KBM-7 (cell line): ENCODE measurements at regions not wholly inside any gene's neighbourhood (a gene's known extent, or its start where the extent isn't known, plus 50 kb on each side); places are given as distances from the start of the nearest gene placed in this dataset.
"Not testable (repeated sequence)": the region's sequence is repeated elsewhere in the genome, so short reads cannot be mapped to it uniquely, and the experiment has no call there.

ENCODE experiments used
- DNase-seq: peaks from one replicate; pipeline ENCODE4 v3.0.0-alpha.2; 2015
- in situ Hi-C: fragments of 300-500 bp; cut with MboI; formaldehyde crosslinking; loops from 2 replicates; pipeline ENCODE4 v1.14.3; 2020; ENCODE audit warnings: low sequenced_read_pairs, low pct_unique_long_range_greater_than_20kb, mixed read lengths

DNA sequence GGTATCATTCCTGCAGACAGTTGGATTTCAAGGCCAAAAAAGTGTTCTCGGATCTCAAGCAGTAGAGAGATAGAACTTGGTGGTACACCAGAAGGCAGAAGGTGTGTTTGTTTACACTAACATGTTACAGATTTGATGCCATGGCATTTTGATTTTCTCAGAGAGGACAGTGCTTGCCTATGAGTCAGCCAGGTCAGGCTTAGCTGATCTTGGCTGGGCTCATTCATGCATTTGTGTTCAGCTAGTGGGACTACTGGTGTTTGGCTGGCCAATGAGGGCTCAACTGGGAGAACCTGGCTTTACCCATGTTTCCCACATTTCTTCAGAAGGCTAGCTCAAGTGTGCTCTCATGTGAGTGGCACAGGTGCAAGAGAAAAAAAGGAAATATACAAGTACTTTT, 162.0 kb downstream of the C1D start:
- DNase-seq, result no peak
- in situ Hi-C loops, result no loop called here

DNA sequence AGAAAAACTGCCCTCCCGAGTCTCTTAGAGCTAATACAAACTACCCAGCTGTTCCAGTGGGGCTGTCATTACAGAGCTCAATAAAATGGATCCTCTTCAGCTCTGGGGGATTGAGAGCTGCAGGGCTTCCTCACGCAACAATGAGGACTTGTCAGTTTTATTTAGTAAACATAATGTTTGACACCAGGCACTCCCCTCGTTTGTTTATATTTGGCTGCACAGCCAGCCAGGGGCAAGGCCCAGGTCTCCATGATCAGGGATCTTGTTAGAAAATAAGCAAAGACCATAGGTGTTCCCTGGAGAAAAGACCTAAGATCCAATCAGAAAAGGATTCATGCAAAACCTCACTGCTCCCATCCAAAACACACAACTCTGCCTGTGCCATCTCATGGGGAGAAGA, 158.2 kb downstream of the C1D start:
- DNase-seq, result no peak
- in situ Hi-C loops, result no loop called here

DNA sequence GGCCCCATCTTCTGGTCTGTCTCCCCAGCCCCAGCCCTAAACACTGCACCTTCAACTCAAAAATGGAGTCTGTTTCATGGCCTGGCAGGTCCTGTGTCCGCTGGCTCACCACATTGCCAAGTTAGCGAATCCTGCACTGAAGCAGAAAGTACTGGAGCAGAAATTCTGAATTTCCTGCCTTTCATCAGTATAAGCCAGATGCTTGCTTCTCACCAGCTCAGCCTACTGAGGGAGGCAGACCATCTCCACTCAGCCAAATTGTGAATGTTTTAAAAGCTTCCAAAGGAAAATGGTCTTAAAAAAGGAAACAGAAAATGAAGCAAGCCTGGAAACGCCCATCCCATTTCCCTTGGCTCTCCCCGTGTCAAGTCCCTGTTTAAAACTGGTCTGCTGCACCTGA, 157.8 kb downstream of the C1D start:
- DNase-seq, result no peak
- in situ Hi-C loops, result no loop called here

DNA sequence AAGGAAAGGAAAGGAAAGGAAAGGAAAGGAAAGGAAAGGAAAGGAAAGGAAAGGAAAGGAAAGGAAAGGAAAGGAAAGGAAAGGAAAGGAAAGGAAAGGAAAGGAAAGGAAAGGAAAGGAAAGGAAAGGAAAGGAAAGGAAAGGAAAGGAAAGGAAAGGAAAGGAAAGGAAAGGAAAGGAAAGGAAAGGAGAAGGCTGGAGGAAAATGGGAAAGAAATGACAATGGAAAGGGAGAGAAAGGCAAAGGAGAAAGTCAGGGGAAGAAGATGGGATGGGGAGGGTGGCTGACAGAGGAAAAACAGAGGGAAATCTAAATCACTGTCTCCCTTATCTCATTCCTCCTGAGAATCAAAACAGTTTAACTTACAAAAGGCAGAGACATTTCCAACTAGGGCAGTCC, 156.3 kb downstream of the C1D start:
- in situ Hi-C loops, DNase-seq: not testable (repeated sequence)

DNA sequence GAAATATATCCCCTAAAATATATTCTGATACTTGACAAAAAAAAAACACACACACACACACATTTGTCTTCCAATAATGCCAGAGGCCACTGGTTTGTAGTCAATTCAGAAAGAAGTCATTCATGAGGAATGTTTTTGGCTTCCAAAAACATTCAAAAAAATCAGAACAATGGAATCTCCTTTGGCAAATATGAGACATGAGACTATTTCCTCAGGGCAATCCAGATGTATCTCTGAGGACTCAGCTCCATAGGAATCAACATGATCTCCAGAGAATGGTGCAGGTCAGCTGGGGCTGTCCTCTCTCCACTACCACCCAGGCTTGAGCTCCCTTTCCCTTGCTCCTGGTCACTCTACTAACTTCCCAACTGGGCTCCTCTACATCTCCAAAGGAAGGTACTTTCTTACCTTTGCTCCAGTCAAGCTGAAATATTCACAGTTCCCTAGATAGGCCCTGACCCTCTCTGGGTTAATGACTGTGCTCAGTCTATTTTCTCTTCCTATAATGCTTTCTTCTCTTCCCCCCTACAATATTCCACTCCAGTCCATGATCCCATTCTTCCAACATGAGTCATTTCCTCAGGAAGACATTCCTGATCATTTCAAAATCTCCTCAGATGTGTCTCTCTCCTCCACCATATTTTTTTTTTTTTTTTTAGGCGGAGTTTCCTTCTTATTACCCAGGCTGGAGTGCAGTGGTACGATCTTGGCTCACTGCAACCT, 145.3 kb downstream of the C1D start:
- DNase-seq, result no peak
- in situ Hi-C loops, result no loop called here

DNA sequence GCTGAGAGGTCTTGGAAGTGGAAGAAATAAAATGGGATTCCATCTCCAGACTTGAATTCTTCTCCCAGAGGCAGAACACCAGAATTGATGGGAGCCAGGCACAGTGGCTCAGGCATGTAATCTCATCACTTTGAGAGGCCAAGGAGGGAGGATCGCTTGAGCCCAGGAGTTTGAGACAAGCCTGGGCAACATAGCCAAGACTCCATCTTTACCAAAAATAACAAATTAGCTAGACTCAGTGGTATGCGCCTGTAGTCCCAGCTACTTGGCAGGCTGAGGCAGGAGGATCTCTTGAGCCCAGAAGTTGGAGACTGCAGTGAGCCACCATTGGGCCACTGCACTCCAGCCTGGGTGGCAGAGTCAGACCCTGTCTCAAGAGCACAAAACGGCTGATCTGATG, 144.3 kb downstream of the C1D start:
- DNase-seq, result no peak
- in situ Hi-C loops, result no loop called here

DNA sequence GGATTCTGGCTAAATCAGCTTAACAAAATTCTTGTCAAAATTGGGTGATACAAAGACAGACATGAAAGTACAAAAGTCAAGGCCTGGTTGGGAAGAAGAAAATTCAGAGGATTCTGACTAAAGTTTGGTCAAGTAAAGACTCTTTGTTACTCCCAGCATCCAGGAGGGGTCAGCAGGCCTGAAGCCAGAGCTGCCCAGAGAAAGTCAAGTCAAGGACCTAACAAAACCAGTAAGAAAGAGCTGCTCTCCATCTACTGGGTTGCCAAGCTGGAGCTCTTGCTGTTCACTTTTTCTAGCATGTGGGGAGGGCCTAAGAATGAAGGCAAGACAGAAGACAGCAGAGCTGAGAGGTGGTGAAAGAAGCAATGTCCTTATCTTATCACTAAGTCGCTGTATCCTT, 143.3 kb downstream of the C1D start:
- in situ Hi-C loops, result no loop called here
- DNase-seq, result no peak

DNA sequence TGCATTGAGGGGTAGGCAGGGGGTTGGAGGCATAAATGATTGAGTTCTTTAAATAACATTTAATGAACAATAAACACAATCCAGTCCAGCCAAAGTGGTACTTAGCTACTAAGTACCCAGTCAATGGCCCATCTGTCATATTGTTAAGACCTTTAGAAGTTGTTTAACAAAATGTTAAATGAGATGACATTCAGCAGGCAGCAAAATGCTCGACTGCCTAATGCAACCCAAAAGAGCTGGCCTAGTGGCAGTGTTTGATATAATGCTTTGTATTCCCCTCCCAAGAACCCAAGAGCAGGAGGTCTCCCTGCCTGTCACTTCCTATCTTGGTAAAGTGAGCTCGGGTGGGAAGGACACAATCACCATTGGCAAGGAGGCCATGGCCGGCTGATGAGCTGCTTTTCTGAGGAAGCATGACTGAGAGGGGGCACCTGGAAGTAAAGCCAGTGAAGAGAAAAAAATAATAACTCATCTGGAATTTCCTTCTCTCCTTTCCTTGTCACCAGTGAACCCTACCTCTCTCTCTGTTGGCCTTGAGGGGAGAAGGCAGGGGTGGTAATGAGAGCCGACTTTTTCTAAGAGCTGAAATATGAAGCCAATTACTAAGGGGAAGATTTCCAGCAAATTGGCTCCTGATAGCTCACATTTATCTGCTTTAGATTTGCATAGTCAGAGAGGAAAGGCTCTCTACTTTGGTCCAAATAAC, 140.6 kb downstream of the C1D start:
- in situ Hi-C loops, result no loop called here

DNA sequence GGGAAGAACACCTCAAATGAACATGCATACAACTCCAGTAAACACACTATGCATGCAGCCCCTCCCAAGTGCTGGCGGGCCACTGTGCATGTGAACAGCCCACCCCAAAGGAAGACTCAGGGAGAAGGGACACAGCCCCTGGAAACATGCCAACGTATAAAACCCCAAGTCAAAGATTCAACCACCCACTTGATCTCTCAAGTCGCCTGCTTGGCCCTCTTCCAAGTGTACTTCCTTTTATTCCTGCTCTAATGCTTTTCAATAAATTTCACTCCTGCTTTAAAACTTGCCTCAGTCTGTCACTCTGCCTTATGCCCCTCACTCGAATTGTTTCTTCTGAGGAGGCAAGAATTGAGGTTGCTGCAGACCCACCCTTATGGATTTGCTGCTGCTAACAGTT, 139.1 kb downstream of the C1D start:
- in situ Hi-C loops, result no loop called here
- peak; percentile 6 for DNase-seq

More for the DNA sequence above, 140.6 kb downstream of the C1D start:
- no peak for DNase-seq

DNA sequence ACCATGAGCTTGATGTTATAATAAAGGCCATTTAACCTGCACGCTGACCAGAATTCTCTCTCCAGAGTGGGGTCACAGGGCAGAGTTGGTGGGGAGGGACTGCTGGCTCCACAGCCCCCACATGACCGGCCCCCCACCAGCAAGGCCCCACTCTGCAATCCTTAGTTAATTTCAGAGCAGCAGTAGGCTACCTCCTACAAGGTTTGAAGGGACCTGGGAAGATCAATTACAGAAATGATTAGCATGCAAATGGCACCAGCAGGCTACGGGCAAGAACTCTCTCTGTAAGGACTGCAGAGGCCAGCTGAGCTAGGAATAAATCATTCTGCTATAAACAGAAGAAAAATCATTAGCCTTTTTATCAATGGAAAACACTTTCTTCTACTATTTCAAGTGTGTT, 135.3 kb downstream of the C1D start:
- in situ Hi-C loops, result no loop called here
- DNase-seq, result no peak

DNA sequence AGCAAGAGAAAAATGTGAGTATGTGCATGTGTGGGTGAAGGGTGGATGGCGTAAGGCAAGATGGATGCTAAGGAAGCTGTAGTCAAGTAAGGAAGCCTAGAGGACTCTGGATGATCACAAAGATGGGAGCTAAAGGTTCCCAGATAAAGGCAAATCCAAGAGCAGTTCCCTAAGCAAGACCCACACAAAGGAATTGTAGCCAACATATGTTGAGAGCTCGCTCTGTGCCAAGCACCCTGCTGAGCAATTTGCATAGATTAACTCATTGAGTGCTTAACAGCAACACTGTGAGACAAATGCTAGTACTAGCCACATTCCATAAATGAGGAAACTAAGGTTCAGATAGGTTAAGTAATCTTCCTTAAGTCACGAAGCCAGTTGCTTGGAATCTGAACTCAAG, 132.6 kb downstream of the C1D start:
- in situ Hi-C loops, result no loop called here
- DNase-seq, result no peak

DNA sequence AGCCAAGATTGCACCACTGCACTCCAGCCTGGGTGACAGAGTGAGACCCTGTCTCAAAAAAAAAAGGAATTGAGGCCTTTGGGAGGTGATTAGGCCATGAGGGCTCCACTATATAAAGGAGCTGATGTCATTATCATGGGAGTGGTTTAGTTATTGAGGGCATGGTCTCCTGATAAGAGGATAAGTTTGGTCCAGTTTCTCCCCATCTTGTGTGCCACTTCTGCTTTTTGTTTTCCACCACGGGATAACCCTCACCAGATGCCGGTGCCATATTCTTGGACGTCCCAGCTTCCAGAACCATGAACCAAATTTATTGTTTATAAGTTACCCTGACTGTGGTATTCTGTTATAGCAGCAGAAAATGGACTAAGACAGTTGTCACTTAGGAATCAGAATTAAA, 125.8 kb downstream of the C1D start:
- in situ Hi-C loops, result no loop called here
- DNase-seq, result no peak

DNA sequence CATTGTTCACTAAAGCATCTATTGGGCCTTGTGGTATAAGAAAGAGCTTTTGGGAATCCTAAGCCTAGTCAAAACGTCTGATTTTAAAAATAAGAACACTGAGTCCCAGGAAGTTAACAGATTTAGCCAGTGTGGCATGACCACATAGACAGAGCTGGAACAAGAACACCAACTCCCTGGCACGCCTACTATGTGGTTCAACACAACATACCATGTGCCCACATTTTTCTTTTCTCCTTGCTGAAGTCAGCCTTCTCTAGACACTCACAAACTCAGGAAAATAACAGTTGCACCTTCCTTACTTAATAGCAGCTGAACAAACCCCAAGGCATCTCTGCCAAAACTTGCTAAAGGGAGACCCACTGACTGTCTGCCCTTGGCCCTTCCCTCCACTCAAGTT, 124.8 kb downstream of the C1D start:
- no peak for DNase-seq
- in situ Hi-C loops, result no loop called here

DNA sequence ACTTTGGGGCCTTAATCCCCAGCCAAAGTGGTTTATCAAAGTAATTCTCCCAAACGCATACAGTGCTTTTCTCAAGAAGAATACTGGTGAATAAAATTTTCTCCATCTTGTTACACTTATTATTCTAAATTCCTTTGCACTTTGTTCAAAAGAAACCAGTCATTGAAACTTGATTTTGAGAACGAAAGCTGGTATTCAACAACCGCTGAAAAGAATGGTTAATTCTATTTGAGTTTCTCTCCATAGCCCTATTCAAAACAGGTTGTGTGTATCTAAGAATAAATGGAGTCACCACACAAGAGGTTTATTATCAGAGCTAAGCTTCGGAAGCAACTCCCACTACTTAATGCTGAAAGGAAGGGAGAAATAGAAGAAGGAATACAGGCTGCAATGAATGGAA, 117.7 kb downstream of the C1D start:
- in situ Hi-C loops, result no loop called here
- no peak for DNase-seq

DNA sequence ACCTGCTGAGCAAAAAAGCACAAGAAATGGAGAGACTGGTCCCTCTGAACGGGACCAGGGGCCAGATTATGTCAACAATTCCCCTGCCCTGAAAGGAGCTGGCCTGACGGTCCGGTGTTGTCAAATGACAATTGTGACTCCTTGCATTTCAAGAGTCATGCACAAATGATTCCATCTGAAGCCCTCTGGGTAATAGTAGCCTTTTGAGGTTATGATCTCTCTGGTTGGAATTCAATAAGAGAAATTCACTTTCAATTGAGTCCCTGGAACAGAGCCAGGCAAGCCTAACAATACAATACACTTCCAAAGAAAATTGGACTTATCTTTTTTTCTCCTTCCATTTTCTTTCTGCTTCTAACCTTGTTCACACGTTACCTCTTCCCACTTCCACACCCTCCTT, 116.9 kb downstream of the C1D start:
- in situ Hi-C loops, result no loop called here
- DNase-seq, result no peak

DNA sequence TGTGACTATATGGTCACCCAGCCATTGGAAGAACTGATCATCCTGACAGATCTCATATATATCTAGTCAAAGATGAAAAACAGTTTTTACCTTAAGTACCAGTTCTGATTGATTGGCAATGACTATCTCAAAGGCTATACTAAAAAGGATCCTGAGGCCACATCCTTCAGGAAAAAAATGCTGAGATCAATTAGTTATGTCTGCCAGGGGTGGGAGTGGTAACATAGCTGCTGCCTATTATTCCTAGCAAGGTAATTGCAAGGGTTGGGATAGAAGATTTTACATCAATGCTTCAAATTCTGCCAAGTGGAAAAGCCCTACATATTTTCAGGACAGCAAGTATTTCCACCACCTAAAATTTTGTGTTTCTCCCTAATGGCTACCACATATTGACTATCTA, 114.7 kb downstream of the C1D start:
- no peak for DNase-seq
- in situ Hi-C loops, result no loop called here

DNA sequence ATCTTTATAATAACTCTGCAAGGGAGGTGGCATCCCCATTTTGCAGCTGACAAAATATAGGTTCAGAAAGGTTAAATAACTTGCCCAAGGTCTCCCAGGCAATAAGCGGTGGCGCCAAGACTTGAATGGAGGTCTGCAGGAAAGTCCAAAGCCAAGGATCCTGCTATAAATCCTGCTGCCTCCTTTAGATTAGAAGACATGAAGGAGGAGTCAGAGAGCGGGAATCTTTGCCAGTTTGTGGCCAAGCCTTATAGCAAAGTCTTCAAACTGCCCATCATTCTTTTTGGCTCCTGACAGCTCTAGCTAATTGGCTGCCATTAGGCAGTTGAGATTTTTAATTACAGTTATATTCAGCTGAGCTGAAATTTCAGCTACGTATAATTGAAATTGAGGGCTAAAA, 114.3 kb downstream of the C1D start:
- in situ Hi-C loops, result no loop called here
- DNase-seq, result no peak

DNA sequence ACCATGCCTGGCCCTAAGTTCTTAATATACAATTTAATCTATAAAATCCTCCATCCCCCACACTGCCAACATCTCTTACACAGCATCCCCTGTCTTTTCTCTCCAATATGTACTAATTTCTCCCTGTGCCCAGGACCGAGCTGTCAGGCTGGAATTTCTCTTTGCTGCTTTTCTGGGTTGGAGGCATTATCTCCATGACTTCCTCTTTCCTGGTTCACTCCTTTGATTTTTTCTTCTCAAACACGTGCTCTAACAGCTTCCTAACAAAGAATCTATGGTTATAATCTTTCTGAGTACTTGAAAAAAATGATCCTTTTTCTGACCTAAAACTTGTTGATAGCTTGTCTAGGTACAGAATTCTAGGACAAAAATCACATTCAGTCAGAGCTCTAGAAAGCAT, 112.8 kb downstream of the C1D start:
- in situ Hi-C loops, result no loop called here
- DNase-seq, result no peak

DNA sequence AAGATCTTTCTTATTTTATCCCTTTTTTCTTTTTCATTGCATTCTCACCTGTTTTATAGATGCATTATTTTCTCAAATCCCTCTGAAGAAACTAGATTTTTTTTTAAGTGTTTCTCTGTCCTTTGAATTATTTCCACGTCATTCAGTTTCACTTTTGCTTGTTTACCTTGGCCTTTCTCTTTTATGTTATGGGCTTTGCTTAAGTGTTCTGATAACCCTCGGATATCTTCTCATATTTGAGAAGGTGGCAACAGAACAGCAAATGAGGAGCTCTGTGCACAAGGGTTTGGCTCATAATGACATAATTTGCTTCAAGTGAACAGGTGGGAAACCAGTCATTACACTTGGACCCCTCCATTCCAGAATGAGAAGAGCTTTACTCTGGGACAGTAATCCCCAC, 111.9 kb downstream of the C1D start:
- in situ Hi-C loops, result no loop called here
- no peak for DNase-seq

DNA sequence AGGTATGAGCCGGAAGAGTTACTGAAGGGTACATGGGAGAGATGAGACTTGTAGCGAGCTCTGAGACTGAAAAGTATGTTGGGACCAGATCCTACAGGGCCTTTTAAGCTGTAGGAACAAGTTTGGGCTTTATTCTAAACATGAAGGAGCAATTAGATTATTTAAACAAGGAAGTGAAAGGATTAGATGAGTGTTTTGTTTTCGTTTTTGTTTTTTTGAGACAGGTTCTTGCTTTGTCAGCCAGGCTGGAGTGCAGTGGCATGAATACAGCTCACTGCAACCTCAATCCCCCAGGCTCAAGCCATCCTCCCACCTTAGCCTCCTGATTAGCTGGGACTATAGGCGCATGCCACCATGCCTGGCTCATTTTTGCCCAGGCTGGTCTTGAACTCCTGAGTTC, 110.7 kb downstream of the C1D start:
- in situ Hi-C loops, result no loop called here
- no peak for DNase-seq

DNA sequence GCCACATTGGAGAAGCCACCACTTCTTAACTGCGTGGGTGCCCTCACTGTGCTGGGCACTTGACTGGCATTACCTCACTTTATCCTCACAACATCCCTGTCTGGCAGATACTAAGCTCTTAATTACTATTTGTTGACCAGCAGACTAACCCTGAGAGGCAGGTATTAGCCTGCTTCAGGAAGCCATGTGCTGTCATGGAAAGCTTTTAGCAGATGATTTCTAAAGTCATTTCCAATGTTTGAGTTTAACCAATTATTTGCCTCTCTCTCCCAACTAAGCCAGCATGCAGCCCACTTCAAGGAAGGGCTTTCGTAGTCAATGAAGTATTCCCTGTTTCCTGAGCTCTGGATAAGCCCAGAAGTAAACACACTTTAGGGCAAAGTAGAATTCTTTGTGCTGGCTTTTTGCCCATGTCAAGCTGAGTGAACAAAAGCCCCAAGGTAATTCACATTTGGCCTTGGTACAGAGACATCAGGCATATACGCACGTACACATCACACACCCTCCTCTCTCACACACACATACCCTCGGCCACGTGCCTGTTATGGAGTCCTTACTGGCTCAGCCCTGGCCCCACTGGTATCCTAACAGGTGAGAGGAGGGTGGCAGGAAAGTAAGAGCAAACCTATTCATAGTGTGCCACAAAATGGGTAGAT, 108.6 kb downstream of the C1D start:
- in situ Hi-C loops, result no loop called here
- no peak for DNase-seq
